ENCODE measurements at regions not wholly inside any gene's neighbourhood (a gene's known extent, or its start where the extent isn't known, plus 50 kb on each side); places are given as distances from the start of the nearest gene placed in this dataset.
"Not testable (repeated sequence)": the region's sequence is repeated elsewhere in the genome, so short reads cannot be mapped to it uniquely, and the experiment has no call there.

DNA sequence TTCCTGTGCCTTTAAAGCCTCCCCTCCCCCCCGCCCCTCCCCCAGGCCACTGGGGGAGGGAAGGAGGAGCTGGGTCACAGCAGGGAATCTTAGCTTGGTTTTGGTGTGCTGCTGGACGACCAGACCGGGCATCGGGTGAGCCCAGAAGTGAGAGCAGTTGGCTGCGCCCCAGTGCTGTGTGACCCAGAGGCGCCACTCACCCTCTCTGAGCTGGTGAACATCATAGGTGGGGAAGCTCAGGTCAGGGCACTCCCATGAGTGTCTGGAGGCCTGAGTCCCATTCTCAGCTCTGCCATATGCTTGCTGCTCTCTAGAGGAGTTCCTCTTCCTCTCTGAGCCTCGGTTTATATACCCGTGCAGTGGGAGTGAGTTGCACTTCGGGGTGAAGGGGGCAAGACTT is 3077.5 kb downstream of the RPIA start:
- not testable (repeated sequence) for H3K4me3 ChIP-seq (ENCODE audit: low read depth in 1 of 2, low read length in 1 of 2); H3K9me3 ChIP-seq; H3K36me3 ChIP-seq; H3K4me1 ChIP-seq (ENCODE audit: control insufficient read depth in 1 of 2, insufficient read depth in 1 of 2, low read depth in 1 of 2, low read length in 1 of 2); H3K27me3 ChIP-seq; H3K27ac ChIP-seq

DNA sequence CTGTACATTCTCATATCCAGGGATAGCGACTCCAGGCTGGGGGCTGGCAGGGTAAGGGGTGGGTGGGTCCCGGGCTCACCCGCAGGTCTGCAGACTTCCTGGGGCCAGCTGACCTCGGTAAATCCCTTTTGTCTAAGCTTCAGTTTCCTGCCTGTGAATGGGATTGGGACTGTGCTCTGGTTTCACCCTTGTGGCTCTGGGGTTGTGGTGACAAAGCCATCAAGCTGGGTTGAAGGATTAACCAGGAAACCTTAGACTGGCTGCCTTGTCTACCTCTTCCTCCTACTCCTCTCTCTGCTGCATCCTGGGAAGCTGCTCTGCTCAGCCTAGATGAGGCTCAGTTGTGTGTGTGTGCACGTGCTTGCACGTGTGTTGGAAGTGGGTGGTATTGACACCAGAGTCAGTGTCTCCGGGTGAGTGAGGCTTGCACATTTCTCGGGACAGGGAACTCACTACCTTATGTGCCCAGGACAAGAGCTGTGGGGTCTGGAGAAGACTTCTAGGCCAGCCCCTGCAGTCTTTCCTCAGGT is 3078.6 kb downstream of the RPIA start:
- H3K27me3 ChIP-seq; H3K36me3 ChIP-seq; H3K4me1 ChIP-seq (ENCODE audit: control insufficient read depth in 1 of 2, insufficient read depth in 1 of 2, low read depth in 1 of 2, low read length in 1 of 2); H3K9me3 ChIP-seq; H3K4me3 ChIP-seq (ENCODE audit: low read depth in 1 of 2, low read length in 1 of 2); H3K27ac ChIP-seq: not testable (repeated sequence)

DNA sequence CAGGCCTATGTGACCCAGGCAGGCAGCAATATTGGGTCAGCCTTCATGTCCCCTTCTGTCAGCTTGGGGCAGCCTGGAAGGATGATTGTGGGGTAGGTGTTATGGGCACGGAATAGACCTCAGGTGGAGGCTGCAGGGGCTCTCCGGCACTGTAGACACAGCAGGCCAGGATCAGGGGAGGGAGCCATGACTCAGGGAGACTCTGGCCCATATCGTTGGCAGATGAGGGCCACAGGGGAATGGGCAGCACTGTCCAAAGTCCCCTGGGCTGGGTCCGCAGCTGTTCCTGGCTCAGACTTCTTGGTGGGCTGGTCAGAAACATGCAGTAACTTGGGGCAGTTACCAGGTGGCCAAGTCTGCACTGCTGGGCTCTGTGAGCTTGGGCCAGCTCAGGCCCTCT is 3080.1 kb downstream of the RPIA start:
- not testable (repeated sequence) for H3K27ac ChIP-seq; H3K4me3 ChIP-seq (ENCODE audit: low read depth in 1 of 2, low read length in 1 of 2); H3K27me3 ChIP-seq

DNA sequence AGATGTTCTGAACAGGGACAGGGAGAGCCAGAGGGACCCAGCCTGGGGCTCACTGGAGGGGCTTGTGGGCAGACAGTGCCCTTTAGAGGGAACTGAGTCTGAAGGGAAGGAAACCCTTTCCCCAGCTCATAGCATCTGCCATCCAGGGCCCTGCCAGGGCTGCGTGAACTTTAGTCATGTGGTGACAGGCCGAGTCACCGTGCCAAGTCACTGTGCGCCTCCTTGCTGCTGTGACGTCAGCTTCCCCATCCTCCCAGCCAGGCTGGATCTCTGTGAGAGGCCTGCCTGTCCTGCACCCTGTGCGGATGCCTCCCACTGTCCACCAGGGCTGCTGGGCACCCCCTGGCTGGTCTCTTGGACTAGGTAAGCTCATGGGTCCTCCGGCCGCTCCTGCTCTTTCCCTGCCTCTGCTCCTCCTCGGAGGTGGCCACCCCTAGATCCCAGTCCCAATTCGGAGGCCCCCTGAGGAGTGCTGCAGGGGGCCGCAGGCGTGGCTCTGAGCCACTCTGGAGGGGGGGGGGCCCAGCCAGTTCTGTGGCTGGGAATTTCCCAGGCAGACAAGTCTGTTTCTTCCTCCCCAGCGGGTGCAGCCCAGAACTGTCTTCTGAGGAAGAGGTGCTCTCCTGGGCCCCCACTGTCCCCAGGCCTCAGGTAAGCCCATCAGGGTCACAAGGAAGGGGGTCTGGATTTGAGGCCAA is 3080.9 kb downstream of the RPIA start:
- not testable (repeated sequence) for H3K36me3 ChIP-seq; H3K4me1 ChIP-seq (ENCODE audit: control insufficient read depth in 1 of 2, insufficient read depth in 1 of 2, low read depth in 1 of 2, low read length in 1 of 2); H3K9me3 ChIP-seq; H3K27ac ChIP-seq; H3K4me3 ChIP-seq (ENCODE audit: low read depth in 1 of 2, low read length in 1 of 2); H3K27me3 ChIP-seq

More for the DNA sequence above, 3080.1 kb downstream of the RPIA start:
- not testable (repeated sequence) for H3K36me3 ChIP-seq; H3K4me1 ChIP-seq (ENCODE audit: control insufficient read depth in 1 of 2, insufficient read depth in 1 of 2, low read depth in 1 of 2, low read length in 1 of 2); H3K9me3 ChIP-seq

DNA sequence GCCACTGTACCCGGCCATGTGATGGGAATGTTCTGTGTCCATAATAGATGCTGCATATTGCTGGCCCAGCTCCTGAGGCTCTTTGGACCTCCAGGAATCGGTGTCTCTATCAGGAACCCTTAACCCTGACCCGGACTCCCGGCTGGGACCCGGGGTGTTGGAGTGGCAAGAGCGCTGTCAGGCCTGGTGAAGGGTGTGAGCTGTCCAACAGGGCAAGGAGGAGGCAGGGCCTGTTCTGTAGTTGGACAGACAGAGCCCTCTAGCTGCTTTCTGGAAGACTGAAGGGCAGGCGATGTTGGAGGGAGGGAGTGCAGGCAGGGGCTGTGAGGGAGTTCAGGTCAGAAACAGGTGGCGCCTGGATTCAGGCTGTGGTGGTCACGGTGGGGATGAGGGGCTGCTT is 3082.3 kb downstream of the RPIA start:
- not testable (repeated sequence) for H3K9me3 ChIP-seq; H3K27ac ChIP-seq; H3K27me3 ChIP-seq; H3K36me3 ChIP-seq; H3K4me1 ChIP-seq (ENCODE audit: control insufficient read depth in 1 of 2, insufficient read depth in 1 of 2, low read depth in 1 of 2, low read length in 1 of 2); H3K4me3 ChIP-seq (ENCODE audit: low read depth in 1 of 2, low read length in 1 of 2)

DNA sequence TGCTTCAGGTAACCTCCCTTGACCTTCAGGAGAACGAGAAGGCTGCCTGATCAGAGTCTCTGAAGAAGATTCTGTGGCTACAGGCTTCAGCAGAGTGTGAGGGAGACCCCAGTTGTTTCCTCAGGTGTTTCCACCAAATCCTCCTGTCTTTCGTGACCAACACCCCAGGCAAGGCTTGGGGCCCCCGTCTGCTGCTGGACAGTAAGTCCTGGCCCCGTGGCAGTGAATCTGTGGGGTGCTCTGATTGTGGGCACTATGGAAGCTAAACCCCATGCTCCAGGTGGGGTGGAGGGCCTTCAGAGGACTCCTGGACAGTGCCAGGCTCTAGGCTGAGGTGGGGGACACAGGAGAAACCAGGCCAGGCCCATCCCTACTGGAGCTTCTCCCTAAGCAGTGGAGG is 3083.7 kb downstream of the RPIA start:
- H3K4me1 ChIP-seq (ENCODE audit: control insufficient read depth in 1 of 2, insufficient read depth in 1 of 2, low read depth in 1 of 2, low read length in 1 of 2); H3K4me3 ChIP-seq (ENCODE audit: low read depth in 1 of 2, low read length in 1 of 2); H3K36me3 ChIP-seq; H3K27me3 ChIP-seq; H3K27ac ChIP-seq; H3K9me3 ChIP-seq: not testable (repeated sequence)

DNA sequence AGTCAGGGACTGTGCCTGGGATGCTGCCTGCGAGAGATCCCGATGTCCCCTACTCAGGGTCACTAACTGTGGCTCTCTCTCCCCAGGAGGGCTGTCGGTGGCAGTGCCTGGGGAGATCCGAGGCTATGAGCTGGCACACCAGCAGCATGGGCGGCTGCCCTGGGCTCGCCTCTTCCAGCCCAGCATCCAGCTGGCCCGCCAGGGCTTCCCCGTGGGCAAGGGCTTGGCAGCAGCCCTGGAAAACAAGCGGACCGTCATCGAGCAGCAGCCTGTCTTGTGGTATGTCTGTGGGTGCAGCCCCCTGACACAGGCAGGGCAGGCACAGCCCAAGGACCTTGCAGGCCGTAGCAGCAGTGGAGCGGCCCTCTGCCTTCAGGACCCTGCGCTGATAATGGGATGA is 3088.9 kb downstream of the RPIA start:
- H3K27me3 ChIP-seq; H3K36me3 ChIP-seq; H3K4me3 ChIP-seq (ENCODE audit: low read depth in 1 of 2, low read length in 1 of 2); H3K9me3 ChIP-seq; H3K4me1 ChIP-seq (ENCODE audit: control insufficient read depth in 1 of 2, insufficient read depth in 1 of 2, low read depth in 1 of 2, low read length in 1 of 2); H3K27ac ChIP-seq: not testable (repeated sequence)

DNA sequence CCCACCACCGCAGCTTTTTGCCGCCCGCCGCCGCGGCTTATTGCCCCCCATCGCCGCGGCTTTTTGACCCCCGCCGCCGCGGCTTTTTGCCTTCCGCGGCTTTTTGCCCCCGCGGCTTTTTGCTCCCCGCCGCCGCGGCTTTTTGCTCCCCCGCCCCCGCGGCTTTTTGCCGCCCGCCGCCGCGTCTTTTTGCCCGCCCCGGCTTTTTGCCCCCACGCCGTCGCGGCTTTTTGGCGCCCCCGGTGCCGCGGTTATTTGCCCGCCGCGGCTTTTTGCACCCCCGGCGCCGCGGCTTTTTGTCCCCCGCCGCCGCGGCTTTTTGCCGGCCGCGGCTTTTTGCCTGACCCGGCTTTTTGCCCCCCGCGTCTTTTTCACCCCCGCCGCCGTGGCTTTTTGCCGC is 3061.8 kb upstream of the TEKT4 start:
- H3K4me3 ChIP-seq (ENCODE audit: low read depth in 1 of 2, low read length in 1 of 2) = not testable (repeated sequence)

DNA sequence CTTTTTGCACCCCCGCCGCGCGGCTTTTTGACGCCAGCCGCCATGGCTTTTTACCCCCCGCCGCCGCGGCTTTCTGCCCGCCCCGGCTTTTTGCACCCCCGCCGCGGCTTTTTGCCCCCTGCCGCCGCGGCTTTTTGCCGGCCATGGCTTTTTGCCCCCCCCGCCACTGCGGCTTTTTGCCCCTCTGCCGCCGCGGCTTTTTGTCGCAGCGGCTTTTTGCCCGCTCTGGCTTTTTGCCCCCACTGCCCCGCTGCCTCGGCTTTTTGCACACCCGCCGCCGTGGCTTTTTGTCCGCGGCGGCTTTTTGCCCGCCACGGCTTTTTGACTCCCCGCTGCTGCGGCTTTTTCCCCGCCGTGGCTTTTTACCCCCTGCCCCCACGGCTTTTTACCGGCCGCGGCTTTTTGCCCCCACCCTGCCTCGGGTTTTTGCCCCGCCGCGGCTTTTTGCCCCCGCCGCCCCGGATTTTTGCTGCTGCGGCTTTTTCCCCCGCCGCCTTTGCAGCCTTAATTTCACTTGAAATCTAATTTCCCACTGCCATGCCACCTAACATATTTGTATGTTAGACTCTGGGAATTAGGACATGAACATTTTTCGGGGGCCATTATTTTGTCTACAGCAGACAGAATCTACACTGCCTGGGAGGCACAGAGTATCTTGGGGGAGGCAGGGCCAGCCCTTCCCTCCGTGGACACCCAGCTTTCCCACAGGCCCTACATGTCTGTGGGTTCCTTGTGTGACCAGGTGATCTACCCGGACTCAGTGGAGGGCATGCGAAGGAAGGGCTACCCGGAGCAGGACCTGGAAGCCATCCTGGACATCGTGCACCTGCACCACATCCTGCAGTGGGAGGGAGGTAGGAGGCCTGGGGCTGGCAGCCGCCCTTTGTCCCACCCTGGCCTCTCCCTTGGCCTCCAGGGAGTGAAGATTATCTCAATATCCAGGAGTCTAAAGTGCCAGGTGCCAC is 3031.0 kb upstream of the TEKT4 start:
- TF ChIP-seq, protein P1, sequence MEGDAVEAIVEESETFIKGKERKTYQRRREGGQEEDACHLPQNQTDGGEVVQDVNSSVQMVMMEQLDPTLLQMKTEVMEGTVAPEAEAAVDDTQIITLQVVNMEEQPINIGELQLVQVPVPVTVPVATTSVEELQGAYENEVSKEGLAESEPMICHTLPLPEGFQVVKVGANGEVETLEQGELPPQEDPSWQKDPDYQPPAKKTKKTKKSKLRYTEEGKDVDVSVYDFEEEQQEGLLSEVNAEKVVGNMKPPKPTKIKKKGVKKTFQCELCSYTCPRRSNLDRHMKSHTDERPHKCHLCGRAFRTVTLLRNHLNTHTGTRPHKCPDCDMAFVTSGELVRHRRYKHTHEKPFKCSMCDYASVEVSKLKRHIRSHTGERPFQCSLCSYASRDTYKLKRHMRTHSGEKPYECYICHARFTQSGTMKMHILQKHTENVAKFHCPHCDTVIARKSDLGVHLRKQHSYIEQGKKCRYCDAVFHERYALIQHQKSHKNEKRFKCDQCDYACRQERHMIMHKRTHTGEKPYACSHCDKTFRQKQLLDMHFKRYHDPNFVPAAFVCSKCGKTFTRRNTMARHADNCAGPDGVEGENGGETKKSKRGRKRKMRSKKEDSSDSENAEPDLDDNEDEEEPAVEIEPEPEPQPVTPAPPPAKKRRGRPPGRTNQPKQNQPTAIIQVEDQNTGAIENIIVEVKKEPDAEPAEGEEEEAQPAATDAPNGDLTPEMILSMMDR (IDR thresholded peaks at IDR 0.05) = no peak
- Histone ChIP-seq H3K4me1 (ENCODE audit: control insufficient read depth in 1 of 2, insufficient read depth in 1 of 2, low read depth in 1 of 2, low read length in 1 of 2) (no peaks in the 10 kb centered on the region), H3K4me3 (ENCODE audit: low read depth in 1 of 2, low read length in 1 of 2) (no peak overlapping the region), H3K27me3 (peaks cover 36% of the 10 kb centered on the region), H3K27ac (no peak overlapping the region), H3K9me3 (no peaks in the 10 kb centered on the region), H3K36me3 (no peaks in the 10 kb centered on the region)

More for the DNA sequence above, 3061.8 kb upstream of the TEKT4 start:
- H3K9me3 ChIP-seq; H3K27me3 ChIP-seq; H3K27ac ChIP-seq; H3K4me1 ChIP-seq (ENCODE audit: control insufficient read depth in 1 of 2, insufficient read depth in 1 of 2, low read depth in 1 of 2, low read length in 1 of 2); H3K36me3 ChIP-seq: not testable (repeated sequence)

DNA sequence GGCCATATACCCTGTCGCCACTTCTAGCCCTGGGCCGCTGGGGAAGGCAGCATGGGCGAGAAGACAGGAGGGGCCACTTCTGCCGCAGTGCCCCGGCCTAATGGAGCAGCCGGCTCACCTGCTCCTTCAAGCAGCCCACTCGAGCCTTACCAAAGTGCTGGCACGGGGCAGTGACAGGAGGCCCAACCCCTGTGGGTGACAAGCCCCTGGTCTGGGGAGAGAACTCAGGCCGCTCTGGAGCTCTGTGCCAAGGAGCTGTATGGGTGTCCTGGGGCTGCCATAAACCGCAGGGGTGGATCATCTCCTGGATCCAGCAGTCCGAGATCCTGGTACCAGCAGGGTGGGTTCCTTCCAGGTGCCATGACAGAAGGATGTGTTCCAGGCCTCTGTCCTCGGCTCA is 3029.0 kb upstream of the TEKT4 start:
- not testable (repeated sequence) for H3K27ac ChIP-seq; H3K4me1 ChIP-seq (ENCODE audit: control insufficient read depth in 1 of 2, insufficient read depth in 1 of 2, low read depth in 1 of 2, low read length in 1 of 2); H3K9me3 ChIP-seq; H3K4me3 ChIP-seq (ENCODE audit: low read depth in 1 of 2, low read length in 1 of 2); H3K36me3 ChIP-seq
- peaks cover 36% of the 10 kb centered on the region for H3K27me3 ChIP-seq

DNA sequence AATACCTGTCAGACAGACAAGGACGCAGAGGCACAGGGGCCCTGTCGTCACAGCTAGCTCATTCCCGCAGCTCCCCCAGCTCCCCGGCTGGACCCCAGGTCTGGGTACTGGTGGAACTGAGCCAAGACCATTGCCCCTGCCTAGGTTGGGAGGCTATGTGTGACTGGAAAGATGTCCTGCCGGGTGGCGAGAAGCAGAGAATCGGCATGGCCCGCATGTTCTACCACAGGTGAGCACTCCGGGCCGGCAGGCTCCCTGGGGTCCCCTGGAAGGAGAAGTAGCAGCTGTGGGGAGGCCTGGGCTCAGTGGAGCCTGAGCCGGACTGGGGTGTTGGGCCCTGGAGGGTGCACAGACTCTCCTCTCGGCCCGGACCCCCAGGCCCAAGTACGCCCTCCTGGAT is 3028.3 kb upstream of the TEKT4 start:
- H3K36me3 ChIP-seq; H3K4me3 ChIP-seq (ENCODE audit: low read depth in 1 of 2, low read length in 1 of 2); H3K27ac ChIP-seq; H3K9me3 ChIP-seq; H3K4me1 ChIP-seq (ENCODE audit: control insufficient read depth in 1 of 2, insufficient read depth in 1 of 2, low read depth in 1 of 2, low read length in 1 of 2): not testable (repeated sequence)
- peaks cover 36% of the 10 kb centered on the region for H3K27me3 ChIP-seq

DNA sequence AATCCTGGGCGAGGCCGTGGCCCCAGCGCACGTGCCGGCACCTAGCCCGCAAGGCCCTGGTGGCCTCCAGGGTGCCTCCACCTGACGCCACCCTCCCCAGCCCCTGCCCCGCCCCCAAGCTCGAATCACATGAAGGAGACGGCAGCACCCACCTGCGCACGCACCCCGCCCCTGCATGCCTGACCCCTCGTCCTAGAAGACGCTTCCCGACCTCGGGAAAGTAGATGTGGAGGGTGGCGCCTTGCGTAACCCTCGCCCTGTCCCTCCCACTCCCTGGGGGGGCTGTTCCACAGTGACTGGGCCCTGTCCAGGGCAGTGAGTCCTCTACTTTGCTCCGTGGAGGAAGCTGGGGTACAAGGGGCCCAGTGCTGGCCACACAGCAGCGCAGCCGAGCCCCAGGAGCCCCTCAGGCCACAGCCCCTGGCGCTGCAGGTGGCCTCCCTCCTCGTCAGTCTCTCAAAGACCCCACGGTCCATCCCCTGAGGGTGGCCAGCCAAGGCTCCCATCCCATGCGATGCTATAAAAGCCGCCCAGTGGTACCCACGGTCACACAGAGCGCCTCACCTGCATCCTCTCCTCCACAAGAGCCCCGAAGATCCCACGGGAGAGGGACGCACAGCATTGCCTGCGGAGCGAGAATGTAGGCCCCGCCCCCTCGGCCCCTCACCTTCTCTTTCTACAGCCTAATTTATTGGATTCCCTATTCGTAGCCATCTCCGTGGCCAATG is 3027.3 kb upstream of the TEKT4 start:
- peaks cover 36% of the 10 kb centered on the region for H3K27me3 ChIP-seq

More for the DNA sequence above, 3027.3 kb upstream of the TEKT4 start:
- H3K4me3 ChIP-seq (ENCODE audit: low read depth in 1 of 2, low read length in 1 of 2); H3K9me3 ChIP-seq; H3K27ac ChIP-seq; H3K36me3 ChIP-seq; H3K4me1 ChIP-seq (ENCODE audit: control insufficient read depth in 1 of 2, insufficient read depth in 1 of 2, low read depth in 1 of 2, low read length in 1 of 2): not testable (repeated sequence)
